Astrocyte (in vitro differentiated cells and primary cell): ENCODE measurements at regions not wholly inside any gene's neighbourhood (a gene's known extent, or its start where the extent isn't known, plus 50 kb on each side); places are given as distances from the start of the nearest gene placed in this dataset.

Experiments
- CTCF ChIP-seq: IDR thresholded peaks from 2 replicates; pipeline ENCODE4 v1.5.1; 2011; ENCODE audit warnings: low read depth, mild to moderate bottlenecking, inconsistent platforms, low read length, moderate library complexity; ENCODE audit not compliant: insufficient read depth
- EZH2 ChIP-seq: IDR thresholded peaks from 2 replicates; pipeline ENCODE4 v1.6.1; 2012; ENCODE audit warnings: mild to moderate bottlenecking, low read length, inconsistent platforms; ENCODE audit not compliant: insufficient read depth

- TF ChIP-seq CTCF (no peak), EZH2 (no peak)
Observed at GRCh38 chr2:2804528-2804927, 473.5 kb upstream of the MYT1L start.
